GM12878 (cell line): ENCODE measurements at regions not wholly inside any gene's neighbourhood (a gene's known extent, or its start where the extent isn't known, plus 50 kb on each side); places are given as distances from the start of the nearest gene placed in this dataset.

Experiments used
- ATAC-seq: fragments of 200-7000 bp; cut with Tn5 transposase; 3 replicates; pipeline ENCODE4 v1.9.1; 2020; ENCODE audit warnings: mild to moderate bottlenecking, moderate library complexity
- BruUV-seq: library from RNA; stranded (reverse); fragments of 400-500 nt; replicated peaks from 2 replicates; lab custom pipeline; 2021; lab: Mats Ljungman, UMichigan
- CTCF ChIA-PET: fragments of 300-600 bp; sonication (Branson Sonifier 250); formaldehyde crosslinking; extraction: SDS; loops from one replicate; lab custom pipeline; 2021; ENCODE audit warnings: inconsistent platforms; lab: Yijun Ruan, JAX
- POLR2A ChIA-PET: fragments of 350-600 bp; formaldehyde crosslinking; extraction: SDS; loops from one replicate; lab custom pipeline; 2021; ENCODE audit warnings: inconsistent platforms; lab: Charles Lee
- RAD21 ChIA-PET: fragments of 300-600 bp; sonication (Branson Sonifier 250); formaldehyde crosslinking; loops from one replicate; lab custom pipeline; 2023; ENCODE audit warnings: antibody characterized with exemption; ENCODE audit not compliant: unreplicated experiment; lab: Charles Lee
- SMC1A ChIA-PET: fragments of 300-600 bp; sonication (Branson Sonifier 250); formaldehyde crosslinking; loops from one replicate; lab custom pipeline; 2023; ENCODE audit not compliant: unreplicated experiment, uncharacterized antibody; lab: Charles Lee
- DNase-seq: peaks from one replicate; pipeline ENCODE4 v3.0.0-alpha.2; 2011; ENCODE audit warnings: low read depth, low spot score
- FAIRE-seq: peaks from 3 replicates; lab custom pipeline; 2011; peaks lifted over from hg19 to GRCh38; lab: Jason Lieb, UNC
- H2AFZ ChIP-seq: 2 replicates; pipeline ENCODE4 v1.6.0; 2011; ENCODE audit warnings: low read depth, low read length, control low read depth; ENCODE audit not compliant: control insufficient read depth
- H3K27ac ChIP-seq: 2 replicates; pipeline ENCODE4 v1.5.1; 2011; ENCODE audit warnings: control low read depth; ENCODE audit not compliant: control insufficient read depth, insufficient read depth
- H3K27me3 ChIP-seq, 2 experiments: replicated peaks in 1 of 2; 2 replicates each; pipeline versions ENCODE4 v1.6.0 to v1.6.1; 2011; ENCODE audit warnings: low read length in 1 of 2; ENCODE audit not compliant: control insufficient read depth in 2 of 2, insufficient read depth in 2 of 2
- H3K36me3 ChIP-seq, 2 experiments: 2 replicates each; pipeline ENCODE4 v1.5.1; 2011; ENCODE audit warnings: low read length in 1 of 2; ENCODE audit not compliant: control insufficient read depth in 2 of 2, insufficient read depth in 2 of 2
- H3K4me1 ChIP-seq: 2 replicates; pipeline ENCODE4 v1.6.1; 2011; ENCODE audit warnings: mild to moderate bottlenecking, low read length, moderate library complexity, mixed read lengths; ENCODE audit not compliant: control insufficient read depth, insufficient read depth
- H3K4me2 ChIP-seq: 2 replicates; pipeline ENCODE4 v1.6.0; 2011; ENCODE audit warnings: control low read depth; ENCODE audit not compliant: control insufficient read depth, insufficient read depth
- H3K4me3 ChIP-seq: fragments of 200-600 bp; sonication (generic); 2 replicates; pipeline ENCODE4 v1.5.1; 2016
- H3K79me2 ChIP-seq: 2 replicates; pipeline ENCODE4 v1.6.0; 2011; ENCODE audit warnings: low read length; ENCODE audit not compliant: control insufficient read depth, insufficient read depth
- H3K9ac ChIP-seq: 2 replicates; pipeline ENCODE4 v1.8.0; 2011; ENCODE audit warnings: low read length, control low read depth, mixed read lengths; ENCODE audit not compliant: control insufficient read depth, insufficient read depth
- H3K9me3 ChIP-seq: replicated peaks from 3 replicates; pipeline ENCODE4 v1.5.1; 2011; ENCODE audit warnings: mild to moderate bottlenecking, low read length; ENCODE audit not compliant: control insufficient read depth, insufficient read depth
- H4K20me1 ChIP-seq: 2 replicates; pipeline ENCODE4 v1.6.0; 2011; ENCODE audit not compliant: control insufficient read depth, insufficient read depth
- BCLAF1 ChIP-seq: fragments of 450-650 bp; IDR thresholded peaks from 2 replicates; pipeline ENCODE4 v1.6.1; 2017; ENCODE audit warnings: antibody characterized with exemption, mild to moderate bottlenecking, moderate library complexity
- CBX3 ChIP-seq: fragments of 200-600 bp; sonication (generic); IDR thresholded peaks from 2 replicates; pipeline ENCODE4 v1.6.1; 2016; ENCODE audit warnings: low read depth, borderline replicate concordance
- E2F4 ChIP-seq: IDR thresholded peaks from 2 replicates; pipeline ENCODE4 v1.6.1; 2012; ENCODE audit warnings: low read depth, low read length, improper control_type of control experiment
- IRF4 ChIP-seq: IDR thresholded peaks from 2 replicates; pipeline ENCODE4 v1.6.1; 2011; ENCODE audit warnings: low read depth, low read length
- MEF2A ChIP-seq: IDR thresholded peaks from 2 replicates; pipeline ENCODE4 v1.6.1; 2011; ENCODE audit warnings: low read depth, mild to moderate bottlenecking, low read length, moderate library complexity; ENCODE audit not compliant: insufficient read depth
- MXI1 ChIP-seq: fragments of 150-350 bp; IDR thresholded peaks from 2 replicates; pipeline ENCODE4 v1.6.1; 2011; ENCODE audit warnings: low read depth, mild to moderate bottlenecking, inconsistent platforms, low read length, improper control_type of control experiment
- MYC ChIP-seq: IDR thresholded peaks from 2 replicates; pipeline ENCODE4 v1.6.1; 2011; ENCODE audit warnings: mild to moderate bottlenecking, low read length, moderate library complexity, inconsistent platforms; ENCODE audit not compliant: insufficient read depth, insufficient replicate concordance, insufficient read length, severe bottlenecking
- NFXL1 ChIP-seq: fragments of 450-650 bp; IDR thresholded peaks from 2 replicates; pipeline ENCODE4 v1.6.1; 2017; ENCODE audit warnings: antibody characterized with exemption, mild to moderate bottlenecking, borderline replicate concordance
- NFYA ChIP-seq: IDR thresholded peaks from 2 replicates; pipeline ENCODE4 v1.6.1; 2011; ENCODE audit warnings: low read depth, mild to moderate bottlenecking, low read length, improper control_type of control experiment, borderline replicate concordance
- RAD51 ChIP-seq: fragments of 450-650 bp; IDR thresholded peaks from 2 replicates; pipeline ENCODE4 v1.6.1; 2016; ENCODE audit warnings: moderate library complexity, mild to moderate bottlenecking, inconsistent platforms
- RBBP5 ChIP-seq: fragments of 200-600 bp; sonication (generic); conservative IDR thresholded peaks from 2 replicates; pipeline ENCODE4 v1.6.1; 2016
- TAF1 ChIP-seq: IDR thresholded peaks from 2 replicates; pipeline ENCODE4 v1.6.1; 2011; ENCODE audit warnings: mild to moderate bottlenecking, low read depth, low read length, borderline replicate concordance
- WGBS: methylation state at CpG from one replicate; pipeline ENCODE4 v1.1.6; 2016; ENCODE audit warnings: low lambda C conversion rate; ENCODE audit not compliant: insufficient replicate concordance, insufficient coverage; ENCODE audit errors: missing lambda C conversion rate; 5-methylcytosine and 5-hydroxymethylcytosine counted together
- in situ Hi-C: fragments of 300-500 bp; cut with MboI; formaldehyde crosslinking; loops from 9 replicates; pipeline ENCODE4 v1.14.3; 2018; ENCODE audit warnings: mixed read lengths
- intact Hi-C: fragments of 100-400 bp; cut with micrococcal nuclease; formaldehyde crosslinking; loops from one replicate; pipeline ENCODE4 v1.14.2; 2022; ENCODE audit not compliant: unreplicated experiment
- TF ChIP-seq, protein P1 (sequence below): IDR thresholded peaks from 2 replicates; pipeline ENCODE4 v1.6.1; 2011; ENCODE audit warnings: borderline replicate concordance, low read depth, mild to moderate bottlenecking, moderate library complexity, low read length; ENCODE audit not compliant: insufficient read depth, poor library complexity, severe bottlenecking

DNA sequence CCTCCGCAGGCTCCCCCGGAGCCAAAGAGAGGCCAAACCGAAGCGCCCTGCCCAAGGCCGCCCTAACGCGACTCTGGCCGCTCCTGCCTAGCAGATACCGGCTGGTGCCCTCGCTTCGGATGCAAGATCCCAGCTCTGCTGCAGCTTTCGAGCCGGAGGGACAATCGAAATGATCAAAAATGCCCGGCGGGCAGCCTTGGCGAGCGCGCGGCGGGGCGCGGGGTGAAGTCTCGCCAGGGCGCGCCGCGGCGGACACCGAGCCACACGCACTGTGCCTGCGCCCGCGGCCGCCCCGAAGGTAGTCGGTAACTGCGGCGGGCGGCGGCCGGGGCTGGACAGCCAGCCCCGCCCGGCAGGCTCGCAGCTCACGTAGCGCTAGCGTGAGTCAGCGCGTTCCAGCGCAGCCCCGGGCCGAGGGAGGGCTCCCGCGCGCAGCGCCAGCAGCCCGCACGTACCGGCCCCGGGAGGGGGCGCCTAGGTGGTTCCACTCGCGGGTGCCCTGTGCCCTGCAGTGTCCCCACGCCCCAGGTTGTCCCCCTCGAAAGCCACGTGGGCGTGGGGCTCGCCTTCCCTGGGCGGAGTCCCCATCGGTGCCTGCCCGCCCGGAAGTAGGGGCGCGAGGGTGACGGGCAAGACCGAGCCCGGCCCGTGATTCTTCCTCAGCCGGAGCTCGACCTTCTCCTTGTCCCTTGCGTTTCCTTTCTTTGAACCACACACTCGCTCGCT is 109.2 kb upstream of the EGLN3 start:
- BruUV-seq, result no TSS peak
- H3K27me3 ChIP-seq, result no peaks in the 10 kb centered on the region
- FAIRE-seq (no peak), ATAC-seq (peak; percentile 91), DNase-seq (no peak)
- peak overlapping the region; percentile 97 for H3K4me2 ChIP-seq
- WGBS, result 31% methylated on average over 82 of the region's 84 CpGs
- CTCF ChIA-PET, result interaction anchor here (0.6 to 2.2 kb wide), 16 partner anchors 9 to 262 kb away, joined by 3 to 13 read pairs (median 4); no protein-coding TSS in a partner anchor
- in situ Hi-C loops (no loop called here), intact Hi-C loops (no loop called here)
- H3K27ac ChIP-seq, result peak overlapping the region; percentile 52; the same call in 1 of the 2 replicates
- H4K20me1 ChIP-seq, result no peaks in the 10 kb centered on the region
- SMC1A ChIA-PET, result interaction anchor here (0.8 to 9.8 kb wide), 23 partner anchors 13 to 212 kb away, joined by 3 to 65 read pairs (median 5); no protein-coding TSS in a partner anchor
- peak overlapping the region; percentile 57; the same call in 1 of the 2 replicates for H3K4me3 ChIP-seq
- peaks cover 19% of the 10 kb centered on the region for H3K4me1 ChIP-seq
- RAD21 ChIA-PET, result interaction anchor here (0.7 to 6.5 kb wide), 23 partner anchors 9 to 220 kb away, joined by 3 to 51 read pairs (median 4); no protein-coding TSS in a partner anchor
- peak overlapping the region; percentile 91 for H2AFZ ChIP-seq
- peak overlapping the region; percentile 24 for H3K9ac ChIP-seq
- no peaks in the 10 kb centered on the region for H3K9me3 ChIP-seq
- H3K79me2 ChIP-seq, result no peaks in the 10 kb centered on the region
- POLR2A ChIA-PET, result interaction anchor here (0.6 to 2.6 kb wide), 16 partner anchors 10 to 1356 kb away, joined by 3 to 9 read pairs (median 6); no protein-coding TSS in a partner anchor
- no peaks in the 10 kb centered on the region for H3K36me3 ChIP-seq
- TF ChIP-seq MYC (no peak), E2F4 (no peak), MXI1 (peak; percentile 74; the same call in 1 of the 2 replicates), MEF2A (no peak), NFXL1 (peak; percentile 19; the same call in 1 of the 2 replicates), NFYA (no peak), BCLAF1 (no peak), IRF4 (no peak), CBX3 (no peak), RAD51 (no peak), RBBP5 (no peak), TAF1 (no peak; the same call in 1 of the 2 replicates)
- TF ChIP-seq, protein P1, sequence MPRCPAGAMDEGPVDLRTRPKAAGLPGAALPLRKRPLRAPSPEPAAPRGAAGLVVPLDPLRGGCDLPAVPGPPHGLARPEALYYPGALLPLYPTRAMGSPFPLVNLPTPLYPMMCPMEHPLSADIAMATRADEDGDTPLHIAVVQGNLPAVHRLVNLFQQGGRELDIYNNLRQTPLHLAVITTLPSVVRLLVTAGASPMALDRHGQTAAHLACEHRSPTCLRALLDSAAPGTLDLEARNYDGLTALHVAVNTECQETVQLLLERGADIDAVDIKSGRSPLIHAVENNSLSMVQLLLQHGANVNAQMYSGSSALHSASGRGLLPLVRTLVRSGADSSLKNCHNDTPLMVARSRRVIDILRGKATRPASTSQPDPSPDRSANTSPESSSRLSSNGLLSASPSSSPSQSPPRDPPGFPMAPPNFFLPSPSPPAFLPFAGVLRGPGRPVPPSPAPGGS, result no peak
